GM19372 (cell line): ENCODE measurements at regions not wholly inside any gene's neighbourhood (a gene's known extent, or its start where the extent isn't known, plus 50 kb on each side); places are given as distances from the start of the nearest gene placed in this dataset.

Experiments used
- ATAC-seq: cut with Tn5 transposase; IDR thresholded peaks from one replicate; pipeline ENCODE4 v1.9.1; 2021; ENCODE audit warnings: mild to moderate bottlenecking, low read depth, moderate library complexity; ENCODE audit not compliant: unreplicated experiment

DNA sequence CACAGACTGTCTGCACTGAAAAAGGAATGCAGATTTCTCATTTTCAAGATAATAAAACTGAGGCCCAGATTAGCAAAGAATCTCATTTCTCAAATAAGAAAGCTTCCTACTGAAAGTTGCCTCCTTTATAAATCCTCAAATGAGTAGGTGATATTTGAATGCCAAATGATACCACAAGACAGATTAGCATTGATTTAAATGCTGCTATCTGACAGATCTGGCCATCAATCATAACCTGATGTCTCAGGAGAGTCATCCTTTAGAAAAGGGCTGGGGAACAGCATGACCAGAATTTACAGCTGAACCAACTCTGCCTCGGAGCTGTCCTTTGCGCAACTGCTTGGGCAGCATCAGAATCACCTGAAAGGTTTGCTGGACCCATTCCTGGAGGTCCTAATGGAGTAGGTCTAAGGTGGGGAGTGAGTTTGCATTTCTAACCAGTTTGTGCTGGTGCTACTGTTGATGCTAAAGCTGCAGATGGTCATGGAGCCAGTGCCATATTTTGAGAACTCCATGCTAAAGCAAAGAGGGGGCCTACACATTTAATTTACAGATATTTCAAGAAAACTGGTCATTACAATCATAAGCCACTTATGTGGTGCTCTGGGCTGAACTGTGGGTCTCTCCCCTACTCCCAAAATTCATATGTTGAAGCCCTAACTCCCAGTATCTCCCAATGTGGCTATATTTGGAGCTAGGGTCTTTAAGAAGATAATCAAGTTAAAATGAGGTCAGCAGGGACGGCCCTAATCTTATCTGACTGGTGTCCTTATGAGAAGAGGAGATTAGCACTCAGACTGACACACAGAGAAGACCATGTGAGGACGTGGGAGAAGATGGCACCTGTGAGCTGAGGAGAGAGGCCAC is 295.5 kb upstream of the JARID2 start:
- no peak for ATAC-seq

DNA sequence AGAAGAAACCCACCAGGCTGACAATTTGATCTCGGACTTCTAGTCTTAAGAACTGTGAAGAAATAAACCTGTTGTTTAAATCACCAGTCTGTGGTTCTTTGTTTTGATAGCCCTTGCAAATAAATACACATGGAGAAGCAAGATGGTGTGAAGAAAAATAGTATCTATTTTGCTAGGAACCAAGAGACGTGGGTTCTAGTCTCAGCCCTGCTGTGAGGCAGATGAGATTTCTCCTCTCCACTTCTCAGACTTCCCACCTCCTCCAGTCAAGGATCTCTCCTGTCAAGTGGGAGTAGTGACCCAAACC is 294.9 kb upstream of the JARID2 start:
- no peak for ATAC-seq

DNA sequence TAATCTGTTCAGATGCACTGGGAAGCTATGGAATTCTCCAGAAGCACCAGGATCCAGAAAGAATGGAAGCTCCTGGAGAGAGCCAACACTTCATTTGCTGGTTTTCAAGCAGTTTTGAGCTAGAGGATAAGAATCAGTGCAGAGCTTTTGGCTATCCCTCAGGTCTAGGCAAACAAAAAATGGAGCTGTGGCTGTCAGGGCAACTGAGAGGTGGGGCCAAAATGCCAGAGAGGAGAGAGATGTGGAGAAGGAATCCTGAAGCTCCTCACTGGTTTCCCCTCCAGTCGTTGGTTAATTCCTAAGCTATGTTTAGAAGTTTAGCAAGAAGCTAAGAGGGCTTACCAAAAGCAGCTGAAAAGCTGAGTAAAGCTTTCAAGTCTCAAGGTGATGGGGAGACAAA is 294.2 kb upstream of the JARID2 start:
- ATAC-seq = no peak

DNA sequence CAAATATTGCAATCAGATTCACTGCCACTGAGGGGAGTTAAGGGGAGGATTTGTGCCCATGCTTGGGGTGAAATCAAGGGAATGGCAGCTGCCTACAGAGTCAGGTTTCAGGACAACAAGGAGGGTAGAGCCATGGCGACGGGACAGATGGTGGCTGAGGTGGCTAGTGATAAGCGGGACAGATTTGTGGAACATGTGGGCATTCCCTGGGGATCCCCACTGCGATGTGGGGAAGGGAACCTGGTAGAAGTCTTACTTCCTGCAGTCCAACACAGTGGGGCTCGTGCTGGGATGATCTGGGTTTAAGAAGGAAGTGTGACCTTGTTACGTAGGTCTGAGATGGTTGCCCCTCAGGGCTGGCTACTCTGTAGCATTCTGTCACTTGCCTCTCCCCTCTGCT is 292.0 kb upstream of the JARID2 start:
- no peak for ATAC-seq

DNA sequence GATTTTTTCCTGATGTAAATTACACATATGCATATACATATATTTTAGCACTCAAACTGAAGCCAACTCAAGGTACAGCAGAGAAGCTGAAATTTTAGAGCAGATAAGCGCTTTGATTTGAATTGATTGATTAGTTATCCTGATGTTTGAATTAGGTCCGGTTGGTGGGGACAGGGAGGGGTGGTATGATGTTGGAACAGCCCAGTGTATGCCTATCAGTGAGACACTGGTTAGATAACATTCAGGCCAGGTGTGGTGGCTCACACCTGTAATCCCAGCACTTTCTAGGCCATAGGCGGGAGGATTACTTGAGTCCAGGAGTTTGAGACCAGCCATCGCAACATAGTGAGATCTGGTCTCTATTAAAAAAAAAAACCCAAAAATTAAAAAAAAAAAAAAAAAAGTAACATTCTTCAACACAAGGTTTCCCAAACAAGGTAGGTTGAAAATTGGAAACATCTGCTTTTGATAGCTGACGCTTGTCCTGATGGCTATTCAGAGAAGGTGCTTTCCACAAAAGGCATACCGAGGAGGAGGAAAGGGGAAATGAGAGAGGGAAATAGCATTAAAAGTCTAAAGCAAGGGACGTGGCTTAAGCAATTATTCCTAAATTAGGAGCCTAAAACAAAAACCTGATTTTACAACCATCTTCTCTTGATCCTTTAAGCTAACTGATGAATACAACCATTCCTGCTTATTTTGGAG is 288.4 kb upstream of the JARID2 start:
- no peak for ATAC-seq

DNA sequence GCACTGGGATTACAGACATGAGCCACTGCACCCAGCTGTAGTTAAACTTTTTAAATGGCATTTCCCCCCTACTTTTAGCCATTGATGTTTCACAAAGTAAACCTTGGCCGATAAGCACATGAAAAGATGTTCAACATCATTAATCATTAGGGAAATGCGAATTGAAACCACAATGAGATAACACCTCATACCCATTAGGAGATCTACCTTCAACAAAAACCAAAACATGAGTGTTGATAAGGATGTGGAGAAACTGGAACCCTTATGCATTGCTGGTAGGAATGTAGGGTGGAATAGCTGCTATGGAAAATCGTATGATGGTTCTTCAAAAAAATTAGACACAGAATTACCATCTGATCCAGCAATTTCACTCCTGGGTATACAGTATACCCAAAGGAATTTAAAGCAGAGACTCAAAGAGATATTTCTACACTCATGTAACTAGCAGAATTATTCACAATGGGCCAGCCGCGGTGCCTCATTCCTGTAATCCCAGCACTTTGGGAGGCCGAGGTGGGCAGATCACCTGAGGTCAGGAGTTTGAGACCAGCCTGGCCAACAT is 286.5 kb upstream of the JARID2 start:
- no peak for ATAC-seq

DNA sequence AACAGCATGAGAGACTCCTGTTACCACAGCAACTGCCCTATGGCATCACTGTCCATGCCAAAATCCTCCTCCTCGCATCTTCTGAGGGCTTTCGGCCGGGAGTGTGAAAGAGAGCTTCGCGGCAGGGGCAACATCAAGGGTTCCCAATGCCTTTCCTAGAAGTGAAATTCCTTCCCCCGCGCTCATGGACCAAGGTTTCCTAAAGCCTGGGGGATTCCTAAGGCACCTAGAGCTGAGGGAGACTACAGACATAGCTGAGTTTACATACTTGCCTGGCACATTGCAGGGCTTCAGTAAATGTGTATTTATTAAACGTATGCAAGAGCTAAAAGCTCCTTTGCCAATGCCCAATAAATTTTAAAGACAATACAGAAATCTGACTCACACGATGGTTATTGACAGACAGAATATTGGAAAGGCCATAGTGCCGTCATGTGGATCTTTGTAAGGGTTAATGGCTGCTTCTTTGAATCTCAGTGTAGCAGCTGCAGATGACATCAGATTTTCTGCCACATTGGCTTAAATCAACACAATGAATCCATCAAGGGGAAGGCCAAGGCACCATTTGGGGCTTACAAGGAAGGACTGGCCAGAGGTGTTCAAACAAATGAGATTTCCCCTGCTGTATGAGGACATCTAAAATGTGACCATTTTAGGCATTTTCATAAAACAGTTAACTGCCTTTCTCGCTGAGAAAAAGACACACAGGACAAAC is 281.2 kb upstream of the JARID2 start:
- no peak for ATAC-seq

DNA sequence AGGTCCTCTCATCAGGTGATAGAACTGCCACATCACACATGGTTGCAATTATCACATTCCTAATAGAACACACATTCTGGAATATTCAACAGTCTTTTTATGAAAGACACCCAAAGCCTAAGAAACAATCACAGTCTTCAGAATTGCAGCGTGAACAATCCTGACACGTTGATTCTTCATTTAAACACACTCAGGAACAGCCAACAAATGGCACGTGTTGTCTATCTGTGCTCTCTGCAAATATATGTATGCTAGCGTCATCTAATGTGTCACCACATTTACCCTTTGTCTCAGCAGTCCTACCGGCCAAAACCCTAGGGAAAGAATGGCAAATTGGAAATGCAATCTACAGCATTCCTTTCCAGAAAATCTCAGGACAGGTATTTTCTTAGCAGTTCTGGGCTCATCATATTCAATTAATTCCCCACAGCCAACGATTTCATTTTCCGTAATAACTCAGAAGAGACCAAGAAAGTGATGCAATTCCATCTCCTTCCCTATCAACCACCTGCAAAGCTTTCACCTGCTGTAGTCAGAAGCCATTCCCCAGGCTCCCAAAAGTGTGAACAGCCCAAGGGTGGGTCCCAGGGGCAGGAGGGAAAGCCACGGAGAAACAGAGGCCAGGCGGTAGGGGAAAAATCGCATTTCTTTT is 280.3 kb upstream of the JARID2 start:
- no peak for ATAC-seq

DNA sequence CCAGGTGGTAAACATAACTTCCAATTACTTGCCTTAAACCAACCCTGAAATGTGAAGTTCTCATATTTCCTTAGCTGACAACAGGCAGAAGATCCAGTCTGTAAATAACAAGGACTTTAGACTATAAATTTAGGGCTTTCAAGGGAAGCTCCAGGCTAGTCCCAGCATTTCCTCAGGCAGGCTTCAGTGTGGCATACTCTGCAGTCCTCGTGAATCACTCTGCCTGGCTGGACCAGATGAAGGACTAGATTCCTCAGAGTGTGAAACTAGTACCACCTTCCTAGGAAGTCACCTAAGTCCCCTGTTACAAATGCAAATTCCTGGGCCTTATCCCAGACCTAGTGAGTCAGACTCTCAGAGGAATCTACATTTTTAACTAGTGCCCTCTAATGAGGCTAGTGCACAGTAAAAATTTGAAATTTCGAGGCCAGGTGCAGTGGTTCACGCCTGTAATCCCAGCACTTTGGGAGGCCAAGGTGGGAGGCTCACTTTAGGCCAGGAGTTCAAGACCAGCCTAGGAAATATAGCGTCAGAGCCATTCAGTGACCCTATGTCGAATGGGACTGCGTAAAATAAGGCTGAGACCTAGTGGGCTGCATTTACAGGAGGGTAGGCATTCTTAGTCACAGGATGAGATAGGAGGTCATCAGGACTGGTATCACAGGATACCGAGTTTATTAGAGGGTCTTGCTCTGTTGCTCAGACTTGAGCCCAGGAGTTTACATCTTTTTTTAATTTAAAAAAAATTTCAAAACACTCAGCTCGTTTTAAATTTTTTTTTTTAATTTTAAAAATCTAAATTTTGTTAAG is 279.6 kb upstream of the JARID2 start:
- ATAC-seq = no peak

DNA sequence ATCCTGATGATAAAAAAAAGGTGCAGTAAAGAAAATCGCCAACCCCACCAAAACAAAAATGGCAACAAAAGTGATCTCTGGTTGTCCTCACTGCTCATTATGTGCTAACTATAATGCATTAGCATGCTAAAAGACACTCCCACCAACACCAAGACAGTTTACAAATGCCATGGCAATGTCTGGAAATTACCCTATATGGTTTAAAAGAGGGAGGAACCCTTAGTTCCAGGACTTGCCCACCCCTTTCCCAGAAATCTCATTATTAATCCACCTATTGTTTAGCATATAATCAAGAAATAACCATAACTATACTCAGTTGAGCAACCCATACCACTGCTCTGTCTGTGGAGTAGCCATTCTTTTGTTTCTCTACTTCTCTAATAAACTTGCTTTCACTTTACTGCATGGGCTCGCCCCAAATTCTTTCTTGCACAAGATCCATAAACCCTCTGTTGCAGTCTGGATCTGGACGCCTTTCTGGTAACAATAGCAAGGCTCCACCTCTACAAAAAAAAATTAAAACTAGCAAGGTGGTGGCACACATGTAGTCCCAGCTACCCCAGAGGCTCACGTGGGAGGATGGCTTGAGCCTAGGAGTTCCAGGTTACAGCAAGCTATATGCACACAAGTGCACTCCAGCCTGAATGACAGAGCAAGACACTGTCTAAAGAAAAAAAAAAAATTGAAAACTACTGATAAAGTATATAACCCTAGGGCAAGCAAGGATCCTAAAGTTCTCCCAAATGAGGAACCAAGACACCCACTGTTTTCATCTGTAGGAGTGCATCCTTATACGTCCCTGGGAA is 278.8 kb upstream of the JARID2 start:
- ATAC-seq = no peak

DNA sequence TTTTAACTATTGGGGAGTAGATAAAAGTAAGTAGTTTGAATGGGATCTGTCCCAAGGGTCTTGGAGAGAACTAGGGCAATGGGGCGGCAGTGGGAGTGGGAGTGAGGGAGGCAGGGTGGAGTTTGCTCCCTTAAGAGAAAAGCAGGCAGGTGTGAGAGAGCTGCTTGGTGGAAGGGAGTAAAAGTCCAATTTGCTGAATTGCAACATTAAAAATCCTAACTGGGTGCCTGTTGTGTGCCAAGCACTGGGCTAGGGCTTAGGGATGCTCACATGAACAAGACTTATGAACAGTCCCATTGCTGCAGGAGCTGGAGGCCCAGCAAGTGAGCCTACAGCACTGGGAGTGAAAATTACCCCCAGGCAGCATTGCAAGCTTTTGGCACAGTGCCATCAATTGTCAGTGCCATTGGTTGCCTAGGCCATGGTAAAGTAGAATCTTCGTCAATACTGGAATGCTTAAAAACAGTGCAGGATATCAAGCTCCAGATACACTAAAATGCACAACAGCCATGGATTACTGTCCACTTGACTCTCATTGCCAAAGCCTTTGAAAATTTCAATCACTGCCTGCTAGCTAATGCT is 277.7 kb upstream of the JARID2 start:
- no peak for ATAC-seq

DNA sequence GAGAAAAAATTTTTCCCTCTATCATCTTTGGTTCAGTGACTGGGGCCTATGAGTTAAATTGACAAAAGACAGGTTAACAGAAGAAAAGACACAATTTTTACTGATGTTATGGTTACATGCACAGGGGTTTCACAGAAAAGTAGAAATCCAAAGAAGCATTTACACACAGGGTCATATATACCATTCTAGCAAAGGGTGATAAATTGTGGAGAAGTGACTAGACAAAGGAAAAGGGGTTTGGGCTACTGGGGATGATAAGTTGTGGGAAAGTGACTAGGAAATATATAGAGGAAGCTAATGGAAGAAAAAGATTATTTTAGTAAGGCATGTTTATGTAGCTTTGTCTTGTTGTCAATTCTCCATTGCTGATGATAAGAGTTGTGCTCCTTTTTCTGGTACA is 276.7 kb upstream of the JARID2 start:
- ATAC-seq = no peak

DNA sequence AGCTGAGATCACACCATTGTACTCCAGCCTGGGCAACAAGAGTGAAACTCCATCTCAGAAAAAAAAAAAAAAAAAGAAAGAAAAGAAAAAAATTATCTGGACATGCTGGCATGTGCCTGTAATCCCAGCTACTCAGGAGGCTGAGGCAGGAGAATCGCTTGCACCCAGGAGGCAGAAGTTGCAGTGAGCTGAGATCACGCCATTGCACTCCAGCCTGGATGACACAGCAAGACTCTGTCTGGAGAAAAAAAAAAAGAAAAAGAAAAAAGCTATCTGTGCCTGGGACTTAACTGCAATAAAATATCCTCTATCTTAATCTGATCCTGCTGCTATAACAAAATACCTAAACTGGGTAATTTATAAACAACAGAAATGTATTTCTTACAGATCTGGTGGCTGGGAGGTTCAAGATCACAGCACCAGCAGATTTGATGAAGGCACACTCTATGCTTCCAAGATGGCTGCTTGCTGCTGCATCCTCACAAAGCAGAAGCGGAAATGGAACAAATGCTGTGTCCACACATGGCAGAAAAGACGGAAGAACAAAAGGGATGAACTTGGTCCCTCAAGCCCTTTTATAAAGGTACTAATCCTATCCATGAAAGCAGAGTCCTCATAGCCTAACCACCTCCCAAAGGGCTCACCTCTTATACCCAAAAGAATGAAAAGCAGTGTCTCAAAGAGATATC is 273.3 kb upstream of the JARID2 start:
- ATAC-seq = no peak

DNA sequence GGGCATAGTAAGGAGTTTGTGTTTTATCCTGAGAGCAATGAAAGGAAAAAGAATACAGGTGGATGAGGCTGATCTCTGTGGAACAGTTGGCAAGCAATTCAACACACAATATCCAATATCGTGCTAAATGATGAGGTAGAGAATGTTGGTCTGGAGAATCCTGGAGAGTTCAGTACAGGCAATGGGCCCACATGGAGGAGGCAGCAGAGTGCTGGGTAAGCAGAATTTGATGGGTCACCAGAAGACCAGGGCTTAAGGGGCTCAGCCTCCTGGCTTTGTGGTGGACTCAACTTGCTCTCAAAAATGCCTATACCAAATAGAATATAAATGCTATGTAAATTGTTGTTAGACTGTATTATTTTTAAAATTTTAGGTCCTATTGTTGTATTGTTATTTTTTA is 271.5 kb upstream of the JARID2 start:
- no peak for ATAC-seq

DNA sequence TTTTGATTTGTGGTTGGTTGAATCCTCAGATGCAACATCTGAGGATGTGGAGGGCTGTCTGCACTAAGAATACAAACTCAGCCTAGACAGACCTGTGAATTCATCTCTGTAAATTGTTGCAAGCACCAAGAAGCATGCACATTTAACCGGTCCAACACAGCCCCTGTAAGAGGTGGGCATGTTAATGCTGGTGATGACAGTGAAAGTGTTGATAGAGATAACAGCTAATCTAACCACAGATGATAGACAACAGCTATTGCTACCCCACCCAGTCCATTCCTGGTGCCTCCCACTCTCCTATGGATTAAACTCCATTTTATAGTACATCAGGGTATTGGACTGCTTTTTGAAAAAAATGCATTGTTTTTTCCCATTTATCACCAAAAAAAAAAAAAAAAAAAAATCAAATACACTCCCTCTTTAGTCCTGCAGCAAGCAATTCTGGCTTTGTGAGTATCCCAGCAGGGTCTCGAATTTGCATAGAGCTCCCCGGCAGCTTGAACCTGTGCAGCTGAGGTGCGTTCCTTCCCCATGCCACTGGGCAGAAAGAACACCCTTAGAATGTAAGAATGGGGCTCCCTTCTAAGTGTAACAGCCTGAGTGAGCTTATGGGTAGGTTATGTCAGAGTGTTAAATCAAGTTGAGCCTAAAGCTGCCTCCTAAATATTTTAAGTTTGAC is 270.9 kb upstream of the JARID2 start:
- ATAC-seq = no peak

DNA sequence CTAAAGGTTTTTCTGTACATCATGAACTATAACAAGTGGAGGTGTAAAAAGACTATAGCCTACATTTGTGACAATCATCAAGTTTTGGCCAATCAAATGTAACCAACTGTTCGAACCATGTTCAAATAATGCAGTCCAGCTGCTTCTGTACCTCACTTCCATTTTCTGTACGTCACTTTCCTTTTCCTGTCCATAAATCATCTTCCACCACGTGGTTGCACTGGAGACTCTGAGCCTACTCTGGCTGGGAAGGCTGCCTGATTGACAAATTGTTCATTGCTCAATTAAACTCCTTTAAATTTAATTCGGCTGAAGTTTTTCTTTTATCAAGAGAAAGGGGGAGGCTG is 270.4 kb upstream of the JARID2 start:
- ATAC-seq = no peak

DNA sequence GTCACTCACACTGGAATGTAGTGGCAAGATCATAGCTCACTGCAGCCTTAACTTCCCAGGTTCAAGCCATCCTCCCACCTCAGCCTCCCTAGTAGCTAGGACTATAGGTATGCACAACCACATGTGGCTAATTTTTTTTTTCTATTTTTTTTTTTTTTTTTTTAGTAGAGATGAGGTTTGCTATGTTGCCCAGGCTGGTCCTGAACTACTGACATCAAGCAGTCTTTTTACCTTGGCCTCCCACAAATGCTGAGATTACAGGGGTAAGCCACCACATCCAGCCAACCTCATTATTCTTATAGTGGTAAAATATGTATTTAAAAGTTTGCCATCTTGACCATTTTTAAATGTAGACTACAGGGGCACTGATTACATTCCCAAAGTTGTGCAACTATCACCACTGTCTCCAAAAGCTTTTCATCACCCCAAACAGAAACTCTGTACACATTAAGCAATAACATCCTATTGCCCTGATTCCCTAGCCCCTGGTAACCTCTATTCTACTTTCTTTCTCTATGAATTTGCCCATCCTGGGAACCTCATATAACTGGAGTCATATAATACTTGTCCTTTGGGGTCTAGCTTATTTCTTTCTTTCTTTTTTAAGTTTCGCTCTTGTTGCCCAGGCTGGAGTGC is 268.0 kb upstream of the JARID2 start:
- ATAC-seq = no peak
